ENCODE measurements at regions not wholly inside any gene's neighbourhood (a gene's known extent, or its start where the extent isn't known, plus 50 kb on each side); places are given as distances from the start of the nearest gene placed in this dataset.
"Not testable (repeated sequence)": the region's sequence is repeated elsewhere in the genome, so short reads cannot be mapped to it uniquely, and the experiment has no call there.

GRCh38 chr4:131883181-131883580 lies 1265.9 kb upstream of the PCDH10 start:
- in situ Hi-C loops (cut with HindIII; ENCODE audit: low pct_unique_long_range_greater_than_20kb, low sequenced_read_pairs); DNase-seq (ENCODE audit: low read depth, low spot score): not testable (repeated sequence)

- DNase-seq (ENCODE audit: low read depth, low spot score); in situ Hi-C loops (cut with HindIII; ENCODE audit: low pct_unique_long_range_greater_than_20kb, low sequenced_read_pairs): not testable (repeated sequence)
These were observed 1223.4 kb upstream of the PCDH10 start for GRCh38 chr4:131925662-131926061.

- DNase-seq (ENCODE audit: low read depth, low spot score); in situ Hi-C loops (cut with HindIII; ENCODE audit: low pct_unique_long_range_greater_than_20kb, low sequenced_read_pairs): not testable (repeated sequence)
These were observed 1181.4 kb upstream of the PCDH10 start for GRCh38 chr4:131967646-131968045.

- in situ Hi-C loops (cut with HindIII; ENCODE audit: low pct_unique_long_range_greater_than_20kb, low sequenced_read_pairs) = no loop called here
- no peak for DNase-seq (ENCODE audit: low read depth, low spot score)
These were observed 1174.4 kb upstream of the PCDH10 start for GRCh38 chr4:131974730-131975129.

GRCh38 chr4:131975276-131976132 lies 1173.6 kb upstream of the PCDH10 start:
- in situ Hi-C loops (cut with HindIII; ENCODE audit: low pct_unique_long_range_greater_than_20kb, low sequenced_read_pairs); DNase-seq (ENCODE audit: low read depth, low spot score): not testable (repeated sequence)

- DNase-seq (ENCODE audit: low read depth, low spot score); in situ Hi-C loops (cut with HindIII; ENCODE audit: low pct_unique_long_range_greater_than_20kb, low sequenced_read_pairs): not testable (repeated sequence)
These were observed 1172.7 kb upstream of the PCDH10 start for GRCh38 chr4:131976133-131977002.

GRCh38 chr4:131978120-131978519 lies 1171.0 kb upstream of the PCDH10 start:
- in situ Hi-C loops (cut with HindIII; ENCODE audit: low pct_unique_long_range_greater_than_20kb, low sequenced_read_pairs) = no loop called here
- DNase-seq (ENCODE audit: low read depth, low spot score) = no peak

- in situ Hi-C loops (cut with HindIII; ENCODE audit: low pct_unique_long_range_greater_than_20kb, low sequenced_read_pairs) = no loop called here
- DNase-seq (ENCODE audit: low read depth, low spot score) = no peak
These were observed 1159.5 kb upstream of the PCDH10 start for GRCh38 chr4:131989576-131989975.

- in situ Hi-C loops (cut with HindIII; ENCODE audit: low pct_unique_long_range_greater_than_20kb, low sequenced_read_pairs) = no loop called here
- no peak for DNase-seq (ENCODE audit: low read depth, low spot score)
These were observed 1147.6 kb upstream of the PCDH10 start for GRCh38 chr4:132001542-132001941.

- in situ Hi-C loops (cut with HindIII; ENCODE audit: low pct_unique_long_range_greater_than_20kb, low sequenced_read_pairs) = no loop called here
- DNase-seq (ENCODE audit: low read depth, low spot score) = no peak
These were observed 1145.5 kb upstream of the PCDH10 start for GRCh38 chr4:132003593-132003992.

- in situ Hi-C loops (cut with HindIII; ENCODE audit: low pct_unique_long_range_greater_than_20kb, low sequenced_read_pairs) = no loop called here
- peak; percentile 44 for DNase-seq (ENCODE audit: low read depth, low spot score)
These were observed 1133.8 kb upstream of the PCDH10 start for GRCh38 chr4:132015321-132015720.

GRCh38 chr4:132016703-132017350 lies 1132.3 kb upstream of the PCDH10 start:
- in situ Hi-C loops (cut with HindIII; ENCODE audit: low pct_unique_long_range_greater_than_20kb, low sequenced_read_pairs) = no loop called here

GRCh38 chr4:132026166-132026565 lies 1122.9 kb upstream of the PCDH10 start:
- in situ Hi-C loops (cut with HindIII; ENCODE audit: low pct_unique_long_range_greater_than_20kb, low sequenced_read_pairs) = no loop called here
- peak; percentile 16 for DNase-seq (ENCODE audit: low read depth, low spot score)

More at GRCh38 chr4:132016703-132017350, 1132.3 kb upstream of the PCDH10 start:
- DNase-seq (ENCODE audit: low read depth, low spot score) = no peak

GRCh38 chr4:132026816-132027215 lies 1122.3 kb upstream of the PCDH10 start:
- DNase-seq (ENCODE audit: low read depth, low spot score) = no peak
- in situ Hi-C loops (cut with HindIII; ENCODE audit: low pct_unique_long_range_greater_than_20kb, low sequenced_read_pairs) = no loop called here

- in situ Hi-C loops (cut with HindIII; ENCODE audit: low pct_unique_long_range_greater_than_20kb, low sequenced_read_pairs) = no loop called here
- no peak for DNase-seq (ENCODE audit: low read depth, low spot score)
These were observed 1092.6 kb upstream of the PCDH10 start for GRCh38 chr4:132056496-132056895.

GRCh38 chr4:132059227-132059626 lies 1089.9 kb upstream of the PCDH10 start:
- DNase-seq (ENCODE audit: low read depth, low spot score) = no peak
- in situ Hi-C loops (cut with HindIII; ENCODE audit: low pct_unique_long_range_greater_than_20kb, low sequenced_read_pairs) = no loop called here

GRCh38 chr4:132062611-132063239 lies 1086.4 kb upstream of the PCDH10 start:
- DNase-seq (ENCODE audit: low read depth, low spot score) = no peak
- in situ Hi-C loops (cut with HindIII; ENCODE audit: low pct_unique_long_range_greater_than_20kb, low sequenced_read_pairs) = no loop called here

- in situ Hi-C loops (cut with HindIII; ENCODE audit: low pct_unique_long_range_greater_than_20kb, low sequenced_read_pairs) = no loop called here
- no peak for DNase-seq (ENCODE audit: low read depth, low spot score)
These were observed 1085.3 kb upstream of the PCDH10 start for GRCh38 chr4:132063829-132064228.
